PC-3 (cell line): ENCODE measurements at regions not wholly inside any gene's neighbourhood (a gene's known extent, or its start where the extent isn't known, plus 50 kb on each side); places are given as distances from the start of the nearest gene placed in this dataset.

Experiments used
- ATAC-seq: fragments of 200-7000 bp; cut with Tn5 transposase; 2 replicates; pipeline ENCODE4 v1.9.1; 2020; ENCODE audit warnings: mild to moderate bottlenecking, moderate library complexity
- BruUV-seq: library from RNA; stranded (reverse); fragments of 400-500 nt; replicated peaks from 2 replicates; lab custom pipeline; 2021; lab: Mats Ljungman, UMichigan
- CTCF ChIA-PET: fragments of 300-600 bp; sonication (Branson Sonifier 250); formaldehyde crosslinking; loops from one replicate; lab custom pipeline; 2022; ENCODE audit warnings: antibody characterized with exemption; lab: Charles Lee
- POLR2A ChIA-PET: fragments of 300-600 bp; sonication (Branson Sonifier 250); formaldehyde crosslinking; loops from one replicate; lab custom pipeline; 2022; ENCODE audit warnings: antibody characterized with exemption; ENCODE audit not compliant: unreplicated experiment; lab: Charles Lee
- DNase-seq: peaks from one replicate; pipeline ENCODE4 v3.0.0-alpha.2; 2015
- H2AFZ ChIP-seq: fragments of 300-600 bp; sonication (generic); 2 replicates; pipeline ENCODE4 v1.6.0; 2016; ENCODE audit warnings: antibody characterized with exemption, low read length
- H3F3A ChIP-seq: fragments of 300-600 bp; sonication (generic); one replicate; pipeline ENCODE4 v1.6.0; 2017; ENCODE audit warnings: antibody characterized with exemption, low read length, control low read depth, mild to moderate bottlenecking; ENCODE audit not compliant: unreplicated experiment
- H3K27ac ChIP-seq: fragments of 300-600 bp; sonication (generic); 2 replicates; pipeline ENCODE4 v1.5.1; 2016; ENCODE audit warnings: mild to moderate bottlenecking, low read length
- H3K27me3 ChIP-seq: fragments of 300-600 bp; sonication (generic); 2 replicates; pipeline ENCODE4 v1.6.1; 2016; ENCODE audit warnings: low read length, mixed read lengths
- H3K36me3 ChIP-seq: fragments of 300-600 bp; sonication (generic); 2 replicates; pipeline ENCODE4 v1.6.1; 2016; ENCODE audit warnings: low read depth, mixed run types, low read length, mixed read lengths
- H3K4me1 ChIP-seq: fragments of 300-600 bp; sonication (generic); 2 replicates; pipeline ENCODE4 v1.5.1; 2016; ENCODE audit warnings: low read length; ENCODE audit not compliant: insufficient read depth
- H3K4me2 ChIP-seq: fragments of 300-600 bp; sonication (generic); 2 replicates; pipeline ENCODE4 v1.6.0; 2016; ENCODE audit warnings: low read length
- H3K4me3 ChIP-seq: fragments of 300-600 bp; sonication (generic); 2 replicates; pipeline ENCODE4 v1.5.1; 2016; ENCODE audit warnings: mild to moderate bottlenecking, low read length, mixed read lengths
- H3K79me2 ChIP-seq: fragments of 300-600 bp; sonication (generic); 2 replicates; pipeline ENCODE4 v1.6.1; 2017; ENCODE audit warnings: low read length, mixed read lengths
- H3K9ac ChIP-seq: fragments of 300-600 bp; sonication (generic); 2 replicates; pipeline ENCODE4 v1.6.0; 2016; ENCODE audit warnings: mild to moderate bottlenecking, low read length
- H3K9me2 ChIP-seq: fragments of 300-600 bp; sonication (generic); replicated peaks from 2 replicates; pipeline ENCODE4 v1.6.1; 2016; ENCODE audit warnings: mixed run types, low read length, mixed read lengths
- H3K9me3 ChIP-seq: fragments of 300-600 bp; sonication (generic); 2 replicates; pipeline ENCODE4 v1.6.1; 2016; ENCODE audit warnings: low read length, mixed read lengths
- H4K20me1 ChIP-seq: fragments of 300-600 bp; sonication (generic); 2 replicates; pipeline ENCODE4 v1.6.1; 2016; ENCODE audit warnings: low read length, mixed read lengths
- CTCF ChIP-seq: fragments of 300-600 bp; sonication (generic); conservative IDR thresholded peaks from 2 replicates; pipeline ENCODE4 v1.5.1; 2017; ENCODE audit warnings: antibody characterized with exemption, low read depth, mild to moderate bottlenecking, low read length
- EZH2 ChIP-seq: fragments of 300-600 bp; sonication (generic); IDR thresholded peaks from one replicate; pipeline ENCODE4 v1.6.1; 2017; ENCODE audit warnings: antibody characterized with exemption, mild to moderate bottlenecking, low read length; ENCODE audit not compliant: unreplicated experiment
- EZH2phosphoT487 ChIP-seq: fragments of 300-600 bp; sonication (generic); IDR thresholded peaks from 2 replicates; pipeline ENCODE4 v1.6.1; 2018; ENCODE audit warnings: mild to moderate bottlenecking, antibody characterized with exemption, low read length, borderline replicate concordance
- intact Hi-C: fragments of 100-400 bp; cut with micrococcal nuclease; formaldehyde crosslinking; loops from 2 replicates; pipeline ENCODE4 v1.9.0; 2023

- no peak for DNase-seq
- H3K4me3 ChIP-seq: no peak overlapping the region
- no peaks in the 10 kb centered on the region for H4K20me1 ChIP-seq
- no peaks in the 10 kb centered on the region for H3K27me3 ChIP-seq
- H3K4me2 ChIP-seq: no peak overlapping the region
- no TSS peak for BruUV-seq
- no peak overlapping the region for H3K9ac ChIP-seq
- intact Hi-C loops: no loop called here
- H3K36me3 ChIP-seq: no peaks in the 10 kb centered on the region
- ATAC-seq: no peak
- ChIA-PET POLR2A (no interaction called here), CTCF (no interaction called here)
- no peak overlapping the region for H3K27ac ChIP-seq
- H3K79me2 ChIP-seq: no peaks in the 10 kb centered on the region
- no peak overlapping the region for H2AFZ ChIP-seq
- no peaks in the 10 kb centered on the region for H3K4me1 ChIP-seq
- H3K9me3 ChIP-seq: no peaks in the 10 kb centered on the region
- no peak for TF ChIP-seq CTCF
- TF ChIP-seq EZH2: no peak
- no peak for TF ChIP-seq EZH2phosphoT487
- H3K9me2 ChIP-seq: no peaks in the 10 kb centered on the region
- no peaks in the 10 kb centered on the region for H3F3A ChIP-seq
These were observed 116.2 kb downstream of the PDHA2 start for GRCh38 chr4:95956094-95956493.

- H3K9me3 ChIP-seq: no peaks in the 10 kb centered on the region
- no peak overlapping the region for H3K27ac ChIP-seq
- H3K4me2 ChIP-seq: no peak overlapping the region
- BruUV-seq: no TSS peak
- no peaks in the 10 kb centered on the region for H4K20me1 ChIP-seq
- no peaks in the 10 kb centered on the region for H3K9me2 ChIP-seq
- intact Hi-C loops: no loop called here
- H3K4me3 ChIP-seq: no peak overlapping the region
- DNase-seq (no peak), ATAC-seq (no peak)
- H3K4me1 ChIP-seq: no peaks in the 10 kb centered on the region
- no peaks in the 10 kb centered on the region for H3K79me2 ChIP-seq
- POLR2A ChIA-PET: no interaction called here
- no peak overlapping the region for H3K9ac ChIP-seq
- no peaks in the 10 kb centered on the region for H3F3A ChIP-seq
- no peak overlapping the region for H2AFZ ChIP-seq
- CTCF ChIA-PET: no interaction called here
- no peaks in the 10 kb centered on the region for H3K27me3 ChIP-seq
- TF ChIP-seq EZH2: no peak
- no peak for TF ChIP-seq EZH2phosphoT487
- no peak for TF ChIP-seq CTCF
- no peaks in the 10 kb centered on the region for H3K36me3 ChIP-seq
These were observed 117.2 kb downstream of the PDHA2 start for GRCh38 chr4:95957054-95957453.

DNA sequence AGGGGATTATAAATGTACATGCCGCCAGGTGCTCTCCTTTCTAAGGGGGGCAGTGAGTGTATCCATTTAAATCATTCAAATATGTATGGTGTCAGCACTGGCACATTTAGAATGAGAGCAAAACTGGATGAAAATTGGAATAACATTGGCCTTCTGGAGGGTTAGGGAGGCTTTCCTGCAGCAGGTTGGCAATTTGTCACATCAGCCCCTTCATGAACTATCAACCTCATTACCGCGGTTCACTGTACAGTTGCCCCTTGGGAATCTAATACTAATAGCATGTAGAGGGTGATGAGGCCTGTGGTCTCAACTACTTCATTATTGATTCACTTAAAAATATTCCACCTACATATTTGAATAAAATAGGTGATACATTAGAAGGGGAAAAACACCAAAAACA, 117.9 kb downstream of the PDHA2 start:
- Histone ChIP-seq H3K27me3 (no peaks in the 10 kb centered on the region), H3K9me3 (no peaks in the 10 kb centered on the region), H4K20me1 (no peaks in the 10 kb centered on the region), H3K27ac (no peak overlapping the region), H3K4me1 (no peaks in the 10 kb centered on the region), H3K4me3 (no peak overlapping the region), H3K9me2 (no peaks in the 10 kb centered on the region), H3K36me3 (no peaks in the 10 kb centered on the region), H3K79me2 (no peaks in the 10 kb centered on the region), H3K4me2 (no peak overlapping the region), H3K9ac (no peak overlapping the region), H2AFZ (no peak overlapping the region), H3F3A (no peaks in the 10 kb centered on the region)
- TF ChIP-seq CTCF: no peak
- no peak for TF ChIP-seq EZH2
- TF ChIP-seq EZH2phosphoT487: no peak
- ATAC-seq (no peak), DNase-seq (no peak)
- BruUV-seq: no TSS peak
- POLR2A ChIA-PET: no interaction called here
- CTCF ChIA-PET: no interaction called here
- intact Hi-C loops: no loop called here
